ENCODE measurements at regions not wholly inside any gene's neighbourhood (a gene's known extent, or its start where the extent isn't known, plus 50 kb on each side); places are given as distances from the start of the nearest gene placed in this dataset.
"Not testable (repeated sequence)": the region's sequence is repeated elsewhere in the genome, so short reads cannot be mapped to it uniquely, and the experiment has no call there.

- DNase-seq (ENCODE audit: low spot score) = no peak
These were observed 954.1 kb downstream of the AACS start for GRCh38 chr12:126019385-126019784.

DNA sequence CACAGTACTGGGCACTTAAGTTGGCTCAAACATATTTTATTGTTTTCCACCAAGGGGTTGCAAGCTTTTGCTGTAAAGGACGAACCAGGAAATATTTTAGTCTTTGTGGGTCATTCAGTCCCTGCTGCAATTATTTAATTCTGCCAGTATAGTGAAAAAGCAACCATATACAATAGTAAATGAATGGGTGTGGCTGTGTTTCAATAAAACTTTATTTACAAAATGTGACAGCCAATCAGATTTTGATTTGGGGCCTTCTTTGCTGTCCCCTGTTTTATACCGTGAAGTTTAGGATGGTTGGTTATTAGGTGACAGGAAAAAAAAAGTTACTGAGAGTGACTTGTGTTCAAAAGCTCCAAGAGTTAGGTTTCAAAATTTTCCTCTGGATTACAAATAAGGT is 956.4 kb downstream of the AACS start:
- no peak for DNase-seq (ENCODE audit: low spot score)

GRCh38 chr12:126027825-126028224 is 962.6 kb downstream of the AACS start:
- DNase-seq (ENCODE audit: low spot score) = no peak

- DNase-seq (ENCODE audit: low spot score) = no peak
These were observed 965.3 kb downstream of the AACS start for GRCh38 chr12:126030573-126030972.

DNA sequence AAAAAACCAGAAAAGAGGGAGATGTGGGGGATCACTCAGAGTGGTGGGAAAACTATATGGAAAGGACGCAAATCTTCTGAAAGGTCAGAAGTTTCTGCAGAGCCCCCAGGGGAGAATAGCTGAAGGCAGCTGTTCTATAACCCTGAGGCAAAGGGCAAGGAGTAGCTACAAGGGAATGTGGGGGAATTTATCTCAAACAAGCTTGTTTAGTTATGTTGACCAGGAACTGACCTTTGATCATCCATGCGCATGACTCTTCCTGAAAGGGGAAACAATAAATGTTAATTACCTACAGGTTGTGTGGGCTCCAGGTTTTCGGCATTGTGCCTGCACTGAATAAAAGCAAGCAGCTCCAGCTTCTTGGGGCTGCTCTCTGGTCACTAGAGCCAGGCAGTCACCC is 968.5 kb downstream of the AACS start:
- DNase-seq (ENCODE audit: low spot score) = no peak

DNA sequence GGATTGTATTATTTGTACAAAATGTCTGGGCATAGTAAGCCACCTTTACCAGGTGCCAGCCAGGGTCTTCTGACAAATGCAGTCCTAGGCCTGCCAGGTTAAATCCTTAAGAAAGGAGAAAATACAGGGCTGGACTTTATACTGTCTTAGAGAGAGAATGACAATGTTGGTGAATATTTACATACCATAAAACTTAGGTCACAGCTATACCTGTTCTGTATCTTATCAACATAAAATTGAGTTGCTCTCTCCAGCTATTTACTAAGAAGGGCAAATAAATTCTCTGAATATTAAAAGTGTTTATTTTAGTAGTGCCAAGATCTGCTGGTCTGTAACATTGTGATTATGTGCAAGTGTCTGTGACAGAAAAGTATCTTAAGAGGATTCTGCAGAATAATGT is 971.1 kb downstream of the AACS start:
- DNase-seq (ENCODE audit: low spot score) = no peak

- no peak for DNase-seq (ENCODE audit: low spot score)
These were observed 973.2 kb downstream of the AACS start for GRCh38 chr12:126038434-126038833.

DNA sequence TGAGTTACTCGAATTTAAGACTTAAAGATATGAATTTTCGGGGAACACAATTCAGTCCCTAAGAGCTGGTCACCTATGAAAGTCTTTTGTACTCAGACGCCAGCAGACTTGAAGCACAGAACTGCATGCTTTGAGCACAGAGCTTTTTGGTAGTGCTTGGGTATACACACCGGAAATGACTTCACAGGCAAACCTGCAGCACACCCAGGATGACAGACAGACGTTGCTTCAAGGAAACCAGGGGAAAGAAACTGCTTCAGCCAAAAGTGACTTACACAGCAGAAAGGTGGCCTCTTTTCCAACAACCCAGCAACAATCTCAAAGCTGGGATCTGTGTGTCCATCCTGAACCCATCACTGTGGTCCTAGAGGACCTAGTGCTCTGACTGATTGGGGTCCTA is 975.1 kb downstream of the AACS start:
- DNase-seq (ENCODE audit: low spot score) = no peak

DNA sequence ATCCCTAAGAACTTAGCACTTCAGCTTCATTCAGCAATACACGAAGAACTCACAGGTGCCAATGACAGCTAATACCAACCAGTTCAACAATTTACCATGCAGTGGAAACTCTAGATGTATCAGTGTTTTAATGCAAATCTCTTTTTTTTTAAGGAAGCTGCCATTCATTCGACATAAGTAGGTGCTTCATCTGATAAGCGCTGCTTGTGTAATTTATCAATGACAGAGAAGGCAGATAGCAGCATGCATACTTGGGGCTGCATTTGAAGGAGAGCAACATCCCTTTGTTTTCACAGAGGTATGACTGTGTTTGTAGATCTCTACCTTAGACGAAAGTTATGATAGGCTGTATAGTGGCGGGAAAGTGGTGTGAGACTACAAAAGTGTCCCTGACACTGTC is 977.1 kb downstream of the AACS start:
- DNase-seq (ENCODE audit: low spot score) = no peak

- DNase-seq (ENCODE audit: low spot score) = not testable (repeated sequence)
These were observed 984.3 kb downstream of the AACS start for GRCh38 chr12:126049501-126049900.

- DNase-seq (ENCODE audit: low spot score) = no peak
These were observed 986.4 kb downstream of the AACS start for GRCh38 chr12:126051611-126052107.

DNA sequence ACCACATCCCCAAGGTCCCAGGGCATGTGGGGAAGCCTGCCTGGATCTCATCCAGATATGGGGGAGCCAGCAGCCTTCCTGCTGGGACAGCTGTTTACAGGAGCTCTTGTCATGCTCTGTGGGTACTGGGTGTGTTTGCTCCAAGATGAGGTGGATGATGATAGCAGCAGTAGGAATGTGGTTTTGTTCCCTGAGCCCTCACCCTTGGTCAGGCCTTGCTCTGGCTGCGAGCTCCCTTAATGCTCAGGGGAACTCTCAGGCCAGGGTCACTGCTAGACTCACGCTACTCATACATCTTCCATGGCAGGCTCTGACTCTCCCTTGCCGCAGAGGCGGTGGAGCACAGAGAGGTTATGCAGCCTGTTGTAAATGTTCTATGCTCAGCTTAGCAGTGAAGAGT is 990.3 kb downstream of the AACS start:
- no peak for DNase-seq (ENCODE audit: low spot score)

- no peak for DNase-seq (ENCODE audit: low spot score)
These were observed 996.5 kb downstream of the AACS start for GRCh38 chr12:126061777-126062176.

GRCh38 chr12:126064028-126064427 is 998.8 kb downstream of the AACS start:
- no peak for DNase-seq (ENCODE audit: low spot score)

- no peak for DNase-seq (ENCODE audit: low spot score)
These were observed 1002.5 kb downstream of the AACS start for GRCh38 chr12:126067626-126068329.

DNA sequence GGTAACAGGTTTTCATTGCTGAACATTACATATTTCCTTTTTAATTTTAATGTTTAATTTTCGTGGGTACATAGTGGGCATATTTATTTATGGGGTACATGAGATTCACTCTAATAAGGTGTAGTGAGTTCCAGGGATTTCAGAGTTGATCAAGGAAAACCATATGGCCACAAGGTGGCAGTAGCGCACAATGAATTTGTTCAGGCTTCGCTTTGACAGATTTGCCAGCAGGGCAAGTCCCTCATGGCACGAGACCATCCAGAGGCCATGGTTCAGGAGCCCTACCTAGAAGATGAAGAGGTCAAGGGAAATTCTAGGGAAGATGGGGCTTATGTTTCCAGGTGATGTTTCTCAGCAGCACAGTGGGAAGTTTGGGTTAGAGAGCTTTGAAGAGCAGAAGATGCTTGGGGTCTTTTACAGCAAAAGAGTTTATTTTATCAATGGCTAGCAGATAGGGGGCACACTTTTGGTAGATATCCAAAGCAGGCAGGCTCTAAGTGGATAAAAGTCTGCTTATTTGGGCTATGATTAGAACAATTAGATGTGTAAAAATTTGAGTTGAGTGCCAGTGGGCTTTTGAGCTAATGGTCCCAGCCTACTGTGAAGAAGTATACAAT is 1004.4 kb downstream of the AACS start:
- peak; percentile 13 for DNase-seq (ENCODE audit: low spot score)

- no peak for DNase-seq (ENCODE audit: low spot score)
These were observed 1011.3 kb downstream of the AACS start for GRCh38 chr12:126076515-126076914.

GRCh38 chr12:126083926-126084325 is 1018.7 kb downstream of the AACS start:
- no peak for DNase-seq (ENCODE audit: low spot score)

DNA sequence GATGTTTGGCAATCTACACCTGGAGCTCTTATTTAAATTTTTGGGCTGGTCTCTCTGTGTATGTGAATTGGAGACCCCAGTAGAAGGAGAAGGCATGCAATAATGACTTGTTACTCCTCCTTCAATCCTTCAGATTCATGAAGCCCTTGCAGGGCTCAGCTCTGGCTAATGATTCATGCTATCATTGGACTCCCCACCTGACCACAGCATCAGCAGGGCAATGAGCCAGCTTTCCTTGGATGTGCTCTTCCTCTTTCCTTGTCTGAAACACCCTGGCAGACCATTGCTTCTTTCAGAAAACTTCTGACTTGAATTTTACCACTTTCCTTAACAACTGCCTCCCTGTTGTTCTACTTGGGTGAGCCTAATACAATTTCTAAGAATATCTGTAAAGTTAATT is 1019.2 kb downstream of the AACS start:
- DNase-seq (ENCODE audit: low spot score) = no peak

DNA sequence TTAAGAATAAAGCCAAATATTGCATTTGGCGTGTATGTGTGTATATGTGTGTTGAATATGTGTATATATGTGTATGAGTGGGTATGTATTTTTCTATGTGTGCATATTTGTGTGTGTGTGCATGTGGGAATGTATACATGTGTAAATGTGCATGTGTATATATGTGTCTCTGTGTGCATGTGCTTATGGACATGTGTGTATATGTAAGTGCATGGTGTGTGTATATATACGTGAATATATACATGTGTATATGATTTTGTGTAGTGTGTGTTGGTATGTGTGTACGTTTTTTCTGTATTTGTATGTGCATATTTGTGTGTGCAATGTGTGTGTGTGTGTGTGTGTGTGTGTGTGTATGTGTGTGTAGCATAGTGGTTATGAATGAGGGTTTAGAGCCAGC is 1021.0 kb downstream of the AACS start:
- DNase-seq (ENCODE audit: low spot score) = no peak

GRCh38 chr12:126087692-126088091 is 1022.5 kb downstream of the AACS start:
- DNase-seq (ENCODE audit: low spot score) = no peak

- DNase-seq (ENCODE audit: low spot score) = no peak
These were observed 1028.7 kb downstream of the AACS start for GRCh38 chr12:126093908-126094307.

GRCh38 chr12:126095748-126096510 is 1030.7 kb downstream of the AACS start:
- no peak for DNase-seq (ENCODE audit: low spot score)
